T-cell (primary cell): ENCODE measurements at regions not wholly inside any gene's neighbourhood (a gene's known extent, or its start where the extent isn't known, plus 50 kb on each side); places are given as distances from the start of the nearest gene placed in this dataset.

ENCODE experiments used
- ATAC-seq, 4 experiments: fragments of 200-7000 bp in 3 of 4; fragments of 150-1000 bp in 1 of 4; cut with Tn5 transposase; replicated peaks in 1 of 4; 1 replicate in 3 of 4; 2 replicates in 1 of 4; pipeline ENCODE4 v1.10.0; 2021; ENCODE audit warnings: moderate library complexity in 3 of 4, mild to moderate bottlenecking in 2 of 4, moderate number of reproducible peaks in 1 of 4
- CTCF ChIA-PET, 2 donors: fragments of 300-600 bp; sonication (Branson Sonifier 250); formaldehyde crosslinking; loops; one replicate each; lab custom pipeline; 2022; ENCODE audit warnings: antibody characterized with exemption in 2 of 2; lab: Charles Lee
- POLR2A ChIA-PET, 2 donors: fragments of 300-600 bp; sonication (Branson Sonifier 250); formaldehyde crosslinking; loops; one replicate each; lab custom pipeline; 2022; ENCODE audit warnings: antibody characterized with exemption in 2 of 2; lab: Charles Lee
- DNase-seq, 35 experiments: peaks; one replicate each; pipeline versions ENCODE4 v3.0.0 to v3.0.0-alpha.2; 2013 to 2023
- H3K27ac ChIP-seq: one replicate; pipeline ENCODE4 v1.5.1; 2013; ENCODE audit warnings: low read length
- H3K27me3 ChIP-seq, 2 experiments: replicated peaks in 1 of 2; 1 replicate in 1 of 2; 2 replicates in 1 of 2; pipeline versions ENCODE4 v1.6.1 to v1.7.0; 2013; ENCODE audit warnings: low read length in 1 of 2, mixed read lengths in 1 of 2; ENCODE audit not compliant: control insufficient read depth in 2 of 2, insufficient read depth in 2 of 2; ENCODE audit errors: extremely low read depth in 1 of 2
- H3K36me3 ChIP-seq, 2 donors: 1 replicate in 1 of 2; 2 replicates in 1 of 2; pipeline versions ENCODE4 v1.6.1 to v1.7.0; 2013; ENCODE audit warnings: low read length in 1 of 2; ENCODE audit not compliant: control insufficient read depth in 2 of 2, insufficient read depth in 1 of 2; ENCODE audit errors: extremely low read depth in 1 of 2
- H3K4me1 ChIP-seq, 2 experiments: 1 replicate in 1 of 2; 2 replicates in 1 of 2; pipeline versions ENCODE4 v1.6.1 to v1.7.0; 2013; ENCODE audit warnings: low read length in 2 of 2, mixed read lengths in 1 of 2; ENCODE audit not compliant: insufficient read depth in 2 of 2, control insufficient read depth in 1 of 2; ENCODE audit errors: extremely low read depth in 1 of 2
- H3K4me3 ChIP-seq, 2 donors: 1 replicate in 1 of 2; 2 replicates in 1 of 2; pipeline versions ENCODE4 v1.5.1 to v1.7.0; 2013; ENCODE audit warnings: mild to moderate bottlenecking in 2 of 2, low read length in 1 of 2, moderate library complexity in 1 of 2; ENCODE audit not compliant: control insufficient read depth in 1 of 2; ENCODE audit errors: extremely low read depth in 1 of 2
- H3K9me3 ChIP-seq: 2 replicates; pipeline ENCODE4 v1.7.0; 2013
- H3K27ac Mint-ChIP-seq, 2 donors: one replicate each; pipeline ENCODE4 v1.8.0; 2020 to 2021; ENCODE audit warnings: mild to moderate bottlenecking in 2 of 2, mixed read lengths in 2 of 2
- H3K27me3 Mint-ChIP-seq, 2 donors: one replicate each; pipeline ENCODE4 v1.8.0; 2021 to 2022; ENCODE audit warnings: mixed read lengths in 2 of 2
- H3K36me3 Mint-ChIP-seq: one replicate; pipeline ENCODE4 v1.8.0; 2021; ENCODE audit warnings: mixed read lengths
- H3K4me1 Mint-ChIP-seq, 3 donors: one replicate each; pipeline ENCODE4 v1.8.0; 2020 to 2022; ENCODE audit warnings: mixed read lengths in 3 of 3, mild to moderate bottlenecking in 1 of 3
- H3K4me3 Mint-ChIP-seq, 3 donors: one replicate each; pipeline ENCODE4 v1.8.0; 2020 to 2022; ENCODE audit warnings: mild to moderate bottlenecking in 3 of 3, mixed read lengths in 3 of 3, moderate library complexity in 3 of 3
- H3K9me3 Mint-ChIP-seq, 3 donors: one replicate each; pipeline ENCODE4 v1.8.0; 2020 to 2022; ENCODE audit warnings: mixed read lengths in 3 of 3
- WGBS: methylation state at CpG from one replicate; pipeline ENCODE4 v1.1.5; 2013; ENCODE audit warnings: missing lambda C conversion rate; ENCODE audit not compliant: insufficient coverage; 5-methylcytosine and 5-hydroxymethylcytosine counted together

DNA sequence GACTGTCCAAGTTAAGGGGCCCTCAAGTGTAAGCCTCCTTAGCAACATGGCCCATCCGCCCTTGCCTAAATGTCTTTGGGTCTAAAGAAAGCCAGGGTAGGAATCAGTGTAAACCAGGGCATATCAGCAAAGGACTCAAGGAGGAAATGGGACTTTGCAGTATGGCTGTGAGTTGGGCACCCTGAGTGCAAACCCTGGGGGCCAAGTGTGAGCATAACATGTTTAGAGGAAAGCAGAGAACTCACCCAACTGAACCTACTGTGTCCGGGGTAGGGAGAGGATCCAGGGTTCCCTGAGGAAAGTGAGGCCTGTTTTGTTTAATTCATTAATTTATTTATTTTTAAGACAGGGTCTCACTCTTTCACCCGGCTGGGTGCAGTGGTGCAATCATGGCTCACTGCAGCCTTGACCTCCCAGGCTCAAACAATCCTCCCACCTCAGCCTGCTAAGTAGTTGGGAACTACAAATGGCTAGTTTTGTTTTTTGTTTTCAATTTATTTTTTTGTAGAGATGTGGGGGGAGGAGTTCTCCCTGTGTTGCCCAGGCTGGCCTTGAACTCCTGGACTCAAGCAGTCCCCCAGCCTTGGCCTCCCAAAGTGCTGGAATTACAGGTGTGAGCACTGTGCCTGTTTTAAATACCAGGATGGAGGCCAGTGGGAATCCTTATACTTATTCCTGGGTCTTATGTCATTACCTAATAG lies 51.0 kb upstream of the ACTR3 start:
- 100% methylated on average over 1 of the region's 3 CpGs for WGBS
- H3K4me1 ChIP-seq: no peaks in the 10 kb centered on the region
- POLR2A ChIA-PET: no interaction called here
- CTCF ChIA-PET: interaction anchor here in 1 of 2 donors (0.8 kb wide), 1 partner anchor 39 kb away, joined by 3 read pairs; no protein-coding TSS in a partner anchor
- Mint-ChIP-seq H3K27me3 (no peaks in the 10 kb centered on the region), H3K27ac (no peak overlapping the region), H3K9me3 (no peaks in the 10 kb centered on the region), H3K4me1 (no peaks in the 10 kb centered on the region), H3K36me3 (peaks cover 24% of the 10 kb centered on the region), H3K4me3 (no peak overlapping the region)
- no peaks in the 10 kb centered on the region for H3K36me3 ChIP-seq
- no peak for DNase-seq
- no peaks in the 10 kb centered on the region for H3K9me3 ChIP-seq
- H3K4me3 ChIP-seq: no peak overlapping the region
- H3K27me3 ChIP-seq: no peaks in the 10 kb centered on the region
- H3K27ac ChIP-seq: no peak overlapping the region
- no peak for ATAC-seq

GRCh38 chr2:113838277-113838676 lies 51.6 kb upstream of the ACTR3 start:
- DNase-seq (no peak), ATAC-seq (no peak)
- CTCF ChIA-PET: interaction anchor here in 1 of 2 donors (0.8 kb wide), 1 partner anchor 40 kb away, joined by 3 read pairs; no protein-coding TSS in a partner anchor
- no peaks in the 10 kb centered on the region for H3K9me3 ChIP-seq
- no peaks in the 10 kb centered on the region for H3K27me3 ChIP-seq
- Mint-ChIP-seq H3K9me3 (no peaks in the 10 kb centered on the region), H3K27ac (no peak overlapping the region), H3K27me3 (no peaks in the 10 kb centered on the region), H3K4me1 (no peaks in the 10 kb centered on the region), H3K36me3 (peaks cover 23% of the 10 kb centered on the region), H3K4me3 (no peak overlapping the region)
- no CpG with 5 or more reads among the region's 2 CpGs for WGBS
- H3K36me3 ChIP-seq: no peaks in the 10 kb centered on the region
- H3K4me1 ChIP-seq: no peaks in the 10 kb centered on the region
- POLR2A ChIA-PET: interaction anchor here in 1 of 2 donors (0.5 kb wide), 1 partner anchor 17 kb away, joined by 4 read pairs; no protein-coding TSS in a partner anchor
- H3K27ac ChIP-seq: no peak overlapping the region
- H3K4me3 ChIP-seq: no peak overlapping the region

DNA sequence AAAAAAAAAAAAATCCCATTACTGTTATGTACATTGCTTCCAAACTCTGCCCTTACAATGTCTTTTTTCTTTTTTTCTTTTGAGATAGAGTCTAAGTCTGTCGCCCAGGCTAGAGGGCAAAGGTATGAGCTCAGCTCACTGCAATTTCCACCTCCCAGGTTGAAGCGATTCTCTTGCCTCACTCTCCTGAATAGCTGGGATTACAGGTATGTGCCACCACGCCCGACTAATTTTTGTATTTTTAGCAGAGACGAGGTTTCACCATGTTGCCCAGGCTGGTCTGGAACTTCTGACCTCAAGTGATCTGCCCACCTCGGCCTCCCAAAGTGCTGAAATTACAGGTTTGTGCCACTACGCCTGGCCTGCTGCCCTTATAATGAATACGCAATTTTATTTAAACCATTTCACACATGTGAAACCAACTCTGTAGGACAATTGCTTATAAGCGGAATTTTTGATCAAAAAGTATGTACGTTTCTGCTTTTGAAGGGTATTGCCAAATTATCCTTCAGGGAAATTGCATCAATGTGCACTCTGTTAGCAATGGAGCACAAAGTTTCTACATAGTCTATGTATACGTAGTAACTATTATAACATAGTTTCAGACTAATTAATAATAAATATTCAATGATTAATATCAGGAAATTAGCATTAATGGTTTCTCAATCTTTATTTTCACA lies 55.7 kb upstream of the ACTR3 start:
- Mint-ChIP-seq H3K36me3 (peaks cover 15% of the 10 kb centered on the region), H3K4me1 (no peaks in the 10 kb centered on the region), H3K27me3 (no peaks in the 10 kb centered on the region), H3K9me3 (peaks cover 0 to 1% (median under 1%) of the 10 kb centered on the region in 3 donors), H3K27ac (no peak overlapping the region), H3K4me3 (no peak overlapping the region)
- WGBS: 96% methylated on average over 7 of the region's 11 CpGs
- POLR2A ChIA-PET: no interaction called here
- Histone ChIP-seq H3K4me3 (no peak overlapping the region), H3K36me3 (no peaks in the 10 kb centered on the region), H3K9me3 (no peaks in the 10 kb centered on the region), H3K27ac (no peak overlapping the region), H3K4me1 (no peaks in the 10 kb centered on the region), H3K27me3 (no peaks in the 10 kb centered on the region)
- no peak for ATAC-seq
- no peak for DNase-seq
- CTCF ChIA-PET: no interaction called here

- H3K4me1 ChIP-seq: no peaks in the 10 kb centered on the region
- ChIA-PET POLR2A (no interaction called here), CTCF (no interaction called here)
- H3K4me3 ChIP-seq: no peak overlapping the region
- Mint-ChIP-seq H3K4me1 (no peaks in the 10 kb centered on the region), H3K27ac (no peak overlapping the region), H3K36me3 (peaks cover 15% of the 10 kb centered on the region), H3K4me3 (no peak overlapping the region), H3K27me3 (no peaks in the 10 kb centered on the region), H3K9me3 (peaks cover 0 to 10% (median 7%) of the 10 kb centered on the region in 3 donors)
- no peak overlapping the region for H3K27ac ChIP-seq
- H3K9me3 ChIP-seq: no peaks in the 10 kb centered on the region
- H3K36me3 ChIP-seq: no peaks in the 10 kb centered on the region
- no CpG with 5 or more reads among the region's 4 CpGs for WGBS
- ATAC-seq (no peak), DNase-seq (no peak)
- H3K27me3 ChIP-seq: no peaks in the 10 kb centered on the region
These were observed 57.0 kb upstream of the ACTR3 start for GRCh38 chr2:113832795-113833290.

DNA sequence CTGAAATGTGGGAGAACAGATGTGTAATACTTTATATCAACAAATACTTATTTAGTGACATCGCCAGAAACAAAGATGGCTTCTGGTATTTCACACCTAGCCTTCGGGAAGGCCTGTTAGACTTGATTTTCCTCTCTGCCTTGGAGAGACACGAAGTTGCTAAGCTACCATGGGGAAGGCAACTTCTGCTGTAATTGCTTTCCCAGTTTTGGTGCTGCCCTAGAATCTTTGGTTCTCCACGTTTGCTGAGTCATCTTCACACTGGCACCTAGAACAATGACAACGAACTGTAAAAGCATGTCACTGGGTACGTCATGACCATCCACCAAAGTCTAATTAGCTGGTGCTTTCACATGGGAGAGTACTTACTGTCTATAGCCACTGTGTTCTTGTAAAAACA lies 58.7 kb upstream of the ACTR3 start:
- Mint-ChIP-seq H3K27ac (no peak overlapping the region), H3K9me3 (peaks cover 0 to 10% (median 7%) of the 10 kb centered on the region in 3 donors), H3K36me3 (peaks cover 15% of the 10 kb centered on the region), H3K4me3 (no peak overlapping the region), H3K27me3 (no peaks in the 10 kb centered on the region), H3K4me1 (no peaks in the 10 kb centered on the region)
- H3K9me3 ChIP-seq: no peaks in the 10 kb centered on the region
- ATAC-seq (no peak), DNase-seq (no peak)
- no peaks in the 10 kb centered on the region for H3K27me3 ChIP-seq
- no peak overlapping the region for H3K4me3 ChIP-seq
- POLR2A ChIA-PET: no interaction called here
- H3K36me3 ChIP-seq: no peaks in the 10 kb centered on the region
- H3K4me1 ChIP-seq: no peaks in the 10 kb centered on the region
- 93% methylated on average over 5 of the region's 6 CpGs for WGBS
- H3K27ac ChIP-seq: no peak overlapping the region
- CTCF ChIA-PET: interaction anchor here in 1 of 2 donors (0.7 kb wide), 1 partner anchor 125 kb away, joined by 3 read pairs; no protein-coding TSS in a partner anchor

- no peak for DNase-seq
- Mint-ChIP-seq H3K9me3 (peaks cover 0 to 10% (median 7%) of the 10 kb centered on the region in 3 donors), H3K27me3 (no peaks in the 10 kb centered on the region), H3K27ac (no peak overlapping the region), H3K4me3 (no peak overlapping the region), H3K36me3 (peaks cover 15% of the 10 kb centered on the region), H3K4me1 (no peaks in the 10 kb centered on the region)
- Histone ChIP-seq H3K9me3 (no peaks in the 10 kb centered on the region), H3K4me3 (no peak overlapping the region), H3K4me1 (no peaks in the 10 kb centered on the region), H3K27ac (no peak overlapping the region), H3K36me3 (no peaks in the 10 kb centered on the region), H3K27me3 (no peaks in the 10 kb centered on the region)
- ChIA-PET CTCF (no interaction called here), POLR2A (no interaction called here)
- WGBS: no CpG with 5 or more reads among the region's 5 CpGs
- no peak for ATAC-seq
These were observed 60.1 kb upstream of the ACTR3 start for GRCh38 chr2:113829761-113830160.
